GM21717 (cell line): ENCODE measurements at regions not wholly inside any gene's neighbourhood (a gene's known extent, or its start where the extent isn't known, plus 50 kb on each side); places are given as distances from the start of the nearest gene placed in this dataset.
"Not testable (repeated sequence)": the region's sequence is repeated elsewhere in the genome, so short reads cannot be mapped to it uniquely, and the experiment has no call there.

Experiments
- ATAC-seq: cut with Tn5 transposase; IDR thresholded peaks from one replicate; pipeline ENCODE4 v1.9.1; 2021; ENCODE audit warnings: mild to moderate bottlenecking, moderate library complexity; ENCODE audit not compliant: unreplicated experiment

- no peak for ATAC-seq
These were observed 115.1 kb upstream of the LPCAT1 start for GRCh38 chr5:1638658-1639400.

GRCh38 chr5:1637639-1638481, 114.1 kb upstream of the LPCAT1 start:
- ATAC-seq = no peak

GRCh38 chr5:1636981-1637638, 113.3 kb upstream of the LPCAT1 start:
- no peak for ATAC-seq

- ATAC-seq = not testable (repeated sequence)
These were observed 112.5 kb upstream of the LPCAT1 start for GRCh38 chr5:1636208-1636770.

GRCh38 chr5:1635477-1635876, 111.7 kb upstream of the LPCAT1 start:
- ATAC-seq = not testable (repeated sequence)

- no peak for ATAC-seq
These were observed 110.5 kb upstream of the LPCAT1 start for GRCh38 chr5:1634337-1634661.

GRCh38 chr5:1633605-1634336, 110.0 kb upstream of the LPCAT1 start:
- ATAC-seq = peak; percentile 95

GRCh38 chr5:1631004-1631403, 107.2 kb upstream of the LPCAT1 start:
- not testable (repeated sequence) for ATAC-seq

GRCh38 chr5:1626397-1626796, 102.6 kb upstream of the LPCAT1 start:
- ATAC-seq = not testable (repeated sequence)

GRCh38 chr5:1619531-1619930, 95.8 kb upstream of the LPCAT1 start:
- ATAC-seq = not testable (repeated sequence)

- not testable (repeated sequence) for ATAC-seq
These were observed 94.6 kb upstream of the LPCAT1 start for GRCh38 chr5:1618296-1618865.

- not testable (repeated sequence) for ATAC-seq
These were observed 93.5 kb upstream of the LPCAT1 start for GRCh38 chr5:1617236-1617755.

- not testable (repeated sequence) for ATAC-seq
These were observed 89.8 kb upstream of the LPCAT1 start for GRCh38 chr5:1613515-1613914.

- ATAC-seq = not testable (repeated sequence)
These were observed 86.8 kb upstream of the LPCAT1 start for GRCh38 chr5:1610526-1610925.

- not testable (repeated sequence) for ATAC-seq
These were observed 85.4 kb upstream of the LPCAT1 start for GRCh38 chr5:1609111-1609510.

- not testable (repeated sequence) for ATAC-seq
These were observed 84.6 kb upstream of the LPCAT1 start for GRCh38 chr5:1608336-1608735.

GRCh38 chr5:1606951-1607350, 83.2 kb upstream of the LPCAT1 start:
- ATAC-seq = not testable (repeated sequence)

- ATAC-seq = not testable (repeated sequence)
These were observed 80.2 kb upstream of the LPCAT1 start for GRCh38 chr5:1603916-1604315.

- not testable (repeated sequence) for ATAC-seq
These were observed 77.8 kb upstream of the LPCAT1 start for GRCh38 chr5:1601565-1601964.
